SK-N-SH treated with all-trans-retinoic acid at 6 μM for 48 hours (cell line): ENCODE measurements at regions not wholly inside any gene's neighbourhood (a gene's known extent, or its start where the extent isn't known, plus 50 kb on each side); places are given as distances from the start of the nearest gene placed in this dataset.

Experiments used
- ARNTL ChIP-seq: fragments of 450-650 bp; formaldehyde crosslinking; IDR thresholded peaks from 2 replicates; pipeline ENCODE4 v1.5.0; 2020; ENCODE audit warnings: low read depth, mild to moderate bottlenecking, moderate library complexity, borderline replicate concordance
- CSDC2 ChIP-seq: fragments of 250-450 bp; sonication (Bioruptor Pico); IDR thresholded peaks from 2 replicates; pipeline ENCODE4 v1.5.0; 2020; ENCODE audit warnings: mild to moderate bottlenecking, moderate library complexity
- PPARA ChIP-seq: fragments of 250-450 bp; sonication (Bioruptor Pico); IDR thresholded peaks from 2 replicates; pipeline ENCODE4 v1.5.0; 2020; ENCODE audit warnings: mild to moderate bottlenecking, borderline replicate concordance
- RARB ChIP-seq: fragments of 250-450 bp; sonication (Bioruptor Pico); IDR thresholded peaks from 2 replicates; pipeline ENCODE4 v1.8.0; 2021; ENCODE audit warnings: mild to moderate bottlenecking, moderate library complexity
- SNAI2 ChIP-seq: fragments of 250-450 bp; sonication (Bioruptor Pico); IDR thresholded peaks from 2 replicates; pipeline ENCODE4 v1.5.0; 2020; ENCODE audit warnings: mild to moderate bottlenecking, moderate library complexity
- TCF4 ChIP-seq: fragments of 250-450 bp; sonication (Bioruptor Pico); IDR thresholded peaks from 2 replicates; pipeline ENCODE4 v1.8.0; 2021; ENCODE audit warnings: mild to moderate bottlenecking, moderate library complexity, borderline replicate concordance
- TOX ChIP-seq: fragments of 250-450 bp; sonication (Bioruptor Pico); IDR thresholded peaks from 2 replicates; pipeline ENCODE4 v1.8.0; 2021; ENCODE audit warnings: mild to moderate bottlenecking, moderate library complexity, borderline replicate concordance
- ZFP3 ChIP-seq: fragments of 250-450 bp; sonication (Bioruptor Pico); IDR thresholded peaks from 2 replicates; pipeline ENCODE4 v1.5.0; 2020; ENCODE audit warnings: mild to moderate bottlenecking, moderate library complexity
- ZFP30 ChIP-seq: fragments of 450-650 bp; formaldehyde crosslinking; IDR thresholded peaks from 2 replicates; pipeline ENCODE4 v1.5.0; 2022; ENCODE audit warnings: mild to moderate bottlenecking, moderate library complexity
- ZNF70 ChIP-seq: fragments of 450-650 bp; formaldehyde crosslinking; IDR thresholded peaks from 2 replicates; pipeline ENCODE4 v1.5.0; 2020; ENCODE audit warnings: mild to moderate bottlenecking, moderate library complexity
- TF ChIP-seq, protein P1 (sequence below): fragments of 250-450 bp; sonication (Bioruptor Pico); IDR thresholded peaks from 2 replicates; pipeline ENCODE4 v1.5.1; 2021; ENCODE audit warnings: mild to moderate bottlenecking, moderate library complexity
- TF ChIP-seq, protein P2 (sequence below): fragments of 250-450 bp; sonication (Bioruptor Pico); IDR thresholded peaks from 2 replicates; pipeline ENCODE4 v1.8.0; 2020; ENCODE audit warnings: mild to moderate bottlenecking, moderate library complexity, borderline replicate concordance
- TF ChIP-seq, protein P3 (sequence below): fragments of 250-450 bp; sonication (Bioruptor Pico); IDR thresholded peaks from 2 replicates; pipeline ENCODE4 v1.5.0; 2020; ENCODE audit warnings: mild to moderate bottlenecking, moderate library complexity
- TF ChIP-seq, protein P4 (sequence below): fragments of 250-450 bp; sonication (Bioruptor Pico); IDR thresholded peaks from 2 replicates; pipeline ENCODE4 v1.5.1; 2020; ENCODE audit warnings: low read depth, mild to moderate bottlenecking, moderate library complexity

DNA sequence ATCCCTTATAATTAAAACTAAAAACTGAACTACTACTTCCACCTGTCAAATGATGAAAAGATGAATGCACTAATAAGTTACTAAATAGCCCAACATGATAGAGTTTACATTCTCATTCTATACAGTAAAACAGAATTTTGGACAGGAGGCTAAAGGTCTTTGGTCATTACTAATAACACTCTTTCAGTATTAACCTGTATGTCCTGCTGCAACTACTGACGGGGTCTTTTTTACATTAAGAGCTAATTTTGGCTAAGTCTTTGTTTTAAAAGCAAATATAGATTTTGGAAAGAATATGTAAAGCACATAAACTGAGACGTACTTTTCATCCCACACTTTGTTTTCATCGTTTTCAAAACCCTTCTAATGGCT is 175.4 kb upstream of the CDKN3 start:
- TF ChIP-seq TOX (CRISPR knock-in tag) (no peak), TCF4 (CRISPR knock-in tag) (no peak), RARB (CRISPR knock-in tag) (no peak), ZNF70 (CRISPR knock-in tag) (no peak), ZFP3 (no peak), ARNTL (CRISPR knock-in tag) (no peak), ZFP30 (no peak), CSDC2 (CRISPR knock-in tag) (no peak), SNAI2 (CRISPR knock-in tag) (no peak), PPARA (CRISPR knock-in tag) (no peak)
- TF ChIP-seq, protein P1, sequence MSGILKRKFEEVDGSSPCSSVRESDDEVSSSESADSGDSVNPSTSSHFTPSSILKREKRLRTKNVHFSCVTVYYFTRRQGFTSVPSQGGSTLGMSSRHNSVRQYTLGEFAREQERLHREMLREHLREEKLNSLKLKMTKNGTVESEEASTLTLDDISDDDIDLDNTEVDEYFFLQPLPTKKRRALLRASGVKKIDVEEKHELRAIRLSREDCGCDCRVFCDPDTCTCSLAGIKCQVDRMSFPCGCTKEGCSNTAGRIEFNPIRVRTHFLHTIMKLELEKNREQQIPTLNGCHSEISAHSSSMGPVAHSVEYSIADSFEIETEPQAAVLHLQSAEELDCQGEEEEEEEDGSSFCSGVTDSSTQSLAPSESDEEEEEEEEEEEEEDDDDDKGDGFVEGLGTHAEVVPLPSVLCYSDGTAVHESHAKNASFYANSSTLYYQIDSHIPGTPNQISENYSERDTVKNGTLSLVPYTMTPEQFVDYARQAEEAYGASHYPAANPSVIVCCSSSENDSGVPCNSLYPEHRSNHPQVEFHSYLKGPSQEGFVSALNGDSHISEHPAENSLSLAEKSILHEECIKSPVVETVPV (CRISPR knock-in tag): no peak
- TF ChIP-seq, protein P2, sequence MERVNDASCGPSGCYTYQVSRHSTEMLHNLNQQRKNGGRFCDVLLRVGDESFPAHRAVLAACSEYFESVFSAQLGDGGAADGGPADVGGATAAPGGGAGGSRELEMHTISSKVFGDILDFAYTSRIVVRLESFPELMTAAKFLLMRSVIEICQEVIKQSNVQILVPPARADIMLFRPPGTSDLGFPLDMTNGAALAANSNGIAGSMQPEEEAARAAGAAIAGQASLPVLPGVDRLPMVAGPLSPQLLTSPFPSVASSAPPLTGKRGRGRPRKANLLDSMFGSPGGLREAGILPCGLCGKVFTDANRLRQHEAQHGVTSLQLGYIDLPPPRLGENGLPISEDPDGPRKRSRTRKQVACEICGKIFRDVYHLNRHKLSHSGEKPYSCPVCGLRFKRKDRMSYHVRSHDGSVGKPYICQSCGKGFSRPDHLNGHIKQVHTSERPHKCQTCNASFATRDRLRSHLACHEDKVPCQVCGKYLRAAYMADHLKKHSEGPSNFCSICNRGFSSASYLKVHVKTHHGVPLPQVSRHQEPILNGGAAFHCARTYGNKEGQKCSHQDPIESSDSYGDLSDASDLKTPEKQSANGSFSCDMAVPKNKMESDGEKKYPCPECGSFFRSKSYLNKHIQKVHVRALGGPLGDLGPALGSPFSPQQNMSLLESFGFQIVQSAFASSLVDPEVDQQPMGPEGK (CRISPR knock-in tag): no peak
- TF ChIP-seq, protein P3, sequence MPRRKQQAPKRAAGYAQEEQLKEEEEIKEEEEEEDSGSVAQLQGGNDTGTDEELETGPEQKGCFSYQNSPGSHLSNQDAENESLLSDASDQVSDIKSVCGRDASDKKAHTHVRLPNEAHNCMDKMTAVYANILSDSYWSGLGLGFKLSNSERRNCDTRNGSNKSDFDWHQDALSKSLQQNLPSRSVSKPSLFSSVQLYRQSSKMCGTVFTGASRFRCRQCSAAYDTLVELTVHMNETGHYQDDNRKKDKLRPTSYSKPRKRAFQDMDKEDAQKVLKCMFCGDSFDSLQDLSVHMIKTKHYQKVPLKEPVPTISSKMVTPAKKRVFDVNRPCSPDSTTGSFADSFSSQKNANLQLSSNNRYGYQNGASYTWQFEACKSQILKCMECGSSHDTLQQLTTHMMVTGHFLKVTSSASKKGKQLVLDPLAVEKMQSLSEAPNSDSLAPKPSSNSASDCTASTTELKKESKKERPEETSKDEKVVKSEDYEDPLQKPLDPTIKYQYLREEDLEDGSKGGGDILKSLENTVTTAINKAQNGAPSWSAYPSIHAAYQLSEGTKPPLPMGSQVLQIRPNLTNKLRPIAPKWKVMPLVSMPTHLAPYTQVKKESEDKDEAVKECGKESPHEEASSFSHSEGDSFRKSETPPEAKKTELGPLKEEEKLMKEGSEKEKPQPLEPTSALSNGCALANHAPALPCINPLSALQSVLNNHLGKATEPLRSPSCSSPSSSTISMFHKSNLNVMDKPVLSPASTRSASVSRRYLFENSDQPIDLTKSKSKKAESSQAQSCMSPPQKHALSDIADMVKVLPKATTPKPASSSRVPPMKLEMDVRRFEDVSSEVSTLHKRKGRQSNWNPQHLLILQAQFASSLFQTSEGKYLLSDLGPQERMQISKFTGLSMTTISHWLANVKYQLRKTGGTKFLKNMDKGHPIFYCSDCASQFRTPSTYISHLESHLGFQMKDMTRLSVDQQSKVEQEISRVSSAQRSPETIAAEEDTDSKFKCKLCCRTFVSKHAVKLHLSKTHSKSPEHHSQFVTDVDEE: no peak
- TF ChIP-seq, protein P4, sequence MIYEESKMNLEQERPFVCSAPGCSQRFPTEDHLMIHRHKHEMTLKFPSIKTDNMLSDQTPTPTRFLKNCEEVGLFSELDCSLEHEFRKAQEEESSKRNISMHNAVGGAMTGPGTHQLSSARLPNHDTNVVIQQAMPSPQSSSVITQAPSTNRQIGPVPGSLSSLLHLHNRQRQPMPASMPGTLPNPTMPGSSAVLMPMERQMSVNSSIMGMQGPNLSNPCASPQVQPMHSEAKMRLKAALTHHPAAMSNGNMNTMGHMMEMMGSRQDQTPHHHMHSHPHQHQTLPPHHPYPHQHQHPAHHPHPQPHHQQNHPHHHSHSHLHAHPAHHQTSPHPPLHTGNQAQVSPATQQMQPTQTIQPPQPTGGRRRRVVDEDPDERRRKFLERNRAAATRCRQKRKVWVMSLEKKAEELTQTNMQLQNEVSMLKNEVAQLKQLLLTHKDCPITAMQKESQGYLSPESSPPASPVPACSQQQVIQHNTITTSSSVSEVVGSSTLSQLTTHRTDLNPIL: no peak
